ENCODE measurements at regions not wholly inside any gene's neighbourhood (a gene's known extent, or its start where the extent isn't known, plus 50 kb on each side); places are given as distances from the start of the nearest gene placed in this dataset.
"Not testable (repeated sequence)": the region's sequence is repeated elsewhere in the genome, so short reads cannot be mapped to it uniquely, and the experiment has no call there.

GRCh38 chr13:67506407-67506806 lies 276.3 kb upstream of the PCDH9 start:
- no peaks in the 10 kb centered on the region for H3K9me3 ChIP-seq (ENCODE audit: control insufficient read depth, low read length)

GRCh38 chr13:67505376-67505775 lies 275.2 kb upstream of the PCDH9 start:
- Histone ChIP-seq H3K4me1 (ENCODE audit: control insufficient read depth, insufficient read depth, low read length, poor library complexity, severe bottlenecking) (no peaks in the 10 kb centered on the region), H3K27ac (ENCODE audit: low read depth, low read length, severe bottlenecking) (no peak overlapping the region), H3K36me3 (ENCODE audit: control insufficient read depth, insufficient read depth, low read length) (no peaks in the 10 kb centered on the region), H3K4me3 (ENCODE audit: extremely low read depth, insufficient read depth, low read length, poor library complexity, severe bottlenecking) (no peak overlapping the region), H3K9me3 (ENCODE audit: control insufficient read depth, low read length) (no peaks in the 10 kb centered on the region)

More at GRCh38 chr13:67506407-67506806, 276.3 kb upstream of the PCDH9 start:
- Histone ChIP-seq H3K4me3 (ENCODE audit: extremely low read depth, insufficient read depth, low read length, poor library complexity, severe bottlenecking) (no peak overlapping the region), H3K4me1 (ENCODE audit: control insufficient read depth, insufficient read depth, low read length, poor library complexity, severe bottlenecking) (no peaks in the 10 kb centered on the region), H3K27ac (ENCODE audit: low read depth, low read length, severe bottlenecking) (no peak overlapping the region), H3K36me3 (ENCODE audit: control insufficient read depth, insufficient read depth, low read length) (no peaks in the 10 kb centered on the region)

GRCh38 chr13:67498948-67499347 lies 268.8 kb upstream of the PCDH9 start:
- Histone ChIP-seq H3K4me1 (ENCODE audit: control insufficient read depth, insufficient read depth, low read length, poor library complexity, severe bottlenecking) (peaks cover under 1% of the 10 kb centered on the region), H3K9me3 (ENCODE audit: control insufficient read depth, low read length) (no peaks in the 10 kb centered on the region), H3K4me3 (ENCODE audit: extremely low read depth, insufficient read depth, low read length, poor library complexity, severe bottlenecking) (no peak overlapping the region), H3K27ac (ENCODE audit: low read depth, low read length, severe bottlenecking) (no peak overlapping the region), H3K36me3 (ENCODE audit: control insufficient read depth, insufficient read depth, low read length) (no peaks in the 10 kb centered on the region)
- no CpG with 5 or more reads among the region's 3 CpGs for WGBS, 2 experiments (ENCODE audit: insufficient coverage in 2 of 2)

- H3K9me3 ChIP-seq (ENCODE audit: control insufficient read depth, low read length) = no peaks in the 10 kb centered on the region
- WGBS, 2 experiments (ENCODE audit: insufficient coverage in 2 of 2) = no CpG with 5 or more reads among the region's 1 CpG
- H3K36me3 ChIP-seq (ENCODE audit: control insufficient read depth, insufficient read depth, low read length) = no peaks in the 10 kb centered on the region
- no peak overlapping the region for H3K27ac ChIP-seq (ENCODE audit: low read depth, low read length, severe bottlenecking)
- H3K4me3 ChIP-seq (ENCODE audit: extremely low read depth, insufficient read depth, low read length, poor library complexity, severe bottlenecking) = no peak overlapping the region
- peaks cover 6% of the 10 kb centered on the region for H3K4me1 ChIP-seq (ENCODE audit: control insufficient read depth, insufficient read depth, low read length, poor library complexity, severe bottlenecking)
Measured at GRCh38 chr13:67493835-67494234, 263.7 kb upstream of the PCDH9 start.

- H3K36me3 ChIP-seq (ENCODE audit: control insufficient read depth, insufficient read depth, low read length) = no peaks in the 10 kb centered on the region
- H3K9me3 ChIP-seq (ENCODE audit: control insufficient read depth, low read length) = no peaks in the 10 kb centered on the region
- peaks cover 6% of the 10 kb centered on the region for H3K4me1 ChIP-seq (ENCODE audit: control insufficient read depth, insufficient read depth, low read length, poor library complexity, severe bottlenecking)
- no peak overlapping the region for H3K4me3 ChIP-seq (ENCODE audit: extremely low read depth, insufficient read depth, low read length, poor library complexity, severe bottlenecking)
- no peak overlapping the region for H3K27ac ChIP-seq (ENCODE audit: low read depth, low read length, severe bottlenecking)
- 85 to 100% methylated on average over 1 to 2 of the region's 2 CpGs for WGBS, 2 experiments (ENCODE audit: insufficient coverage in 2 of 2)
Measured at GRCh38 chr13:67489016-67489415, 258.9 kb upstream of the PCDH9 start.

- Histone ChIP-seq H3K27ac (ENCODE audit: low read depth, low read length, severe bottlenecking) (no peak overlapping the region), H3K4me3 (ENCODE audit: extremely low read depth, insufficient read depth, low read length, poor library complexity, severe bottlenecking) (no peak overlapping the region), H3K9me3 (ENCODE audit: control insufficient read depth, low read length) (no peaks in the 10 kb centered on the region), H3K36me3 (ENCODE audit: control insufficient read depth, insufficient read depth, low read length) (no peaks in the 10 kb centered on the region), H3K4me1 (ENCODE audit: control insufficient read depth, insufficient read depth, low read length, poor library complexity, severe bottlenecking) (no peaks in the 10 kb centered on the region)
- WGBS, 2 experiments (ENCODE audit: insufficient coverage in 2 of 2) = no CpG with 5 or more reads among the region's 1 CpG
Measured at GRCh38 chr13:67481445-67481844, 251.3 kb upstream of the PCDH9 start.

- Histone ChIP-seq H3K9me3 (ENCODE audit: control insufficient read depth, low read length) (no peaks in the 10 kb centered on the region), H3K4me3 (ENCODE audit: extremely low read depth, insufficient read depth, low read length, poor library complexity, severe bottlenecking) (no peak overlapping the region), H3K36me3 (ENCODE audit: control insufficient read depth, insufficient read depth, low read length) (no peaks in the 10 kb centered on the region), H3K4me1 (ENCODE audit: control insufficient read depth, insufficient read depth, low read length, poor library complexity, severe bottlenecking) (no peaks in the 10 kb centered on the region), H3K27ac (ENCODE audit: low read depth, low read length, severe bottlenecking) (no peak overlapping the region)
- WGBS, 2 experiments (ENCODE audit: insufficient coverage in 2 of 2) = no CpG with 5 or more reads among the region's 3 CpGs
Measured at GRCh38 chr13:67474115-67474514, 244.0 kb upstream of the PCDH9 start.

- no peaks in the 10 kb centered on the region for H3K4me1 ChIP-seq (ENCODE audit: control insufficient read depth, insufficient read depth, low read length, poor library complexity, severe bottlenecking)
- H3K27ac ChIP-seq (ENCODE audit: low read depth, low read length, severe bottlenecking) = no peak overlapping the region
- H3K4me3 ChIP-seq (ENCODE audit: extremely low read depth, insufficient read depth, low read length, poor library complexity, severe bottlenecking) = no peak overlapping the region
- no peaks in the 10 kb centered on the region for H3K36me3 ChIP-seq (ENCODE audit: control insufficient read depth, insufficient read depth, low read length)
- WGBS, 2 experiments (ENCODE audit: insufficient coverage in 2 of 2) = no CpG with 5 or more reads among the region's 3 CpGs
- no peaks in the 10 kb centered on the region for H3K9me3 ChIP-seq (ENCODE audit: control insufficient read depth, low read length)
Measured at GRCh38 chr13:67469623-67470022, 239.5 kb upstream of the PCDH9 start.

- WGBS, 2 experiments (ENCODE audit: insufficient coverage in 2 of 2) = 85 to 86% methylated on average over 7 of the region's 8 CpGs
- no peak overlapping the region for H3K4me3 ChIP-seq (ENCODE audit: extremely low read depth, insufficient read depth, low read length, poor library complexity, severe bottlenecking)
- no peaks in the 10 kb centered on the region for H3K36me3 ChIP-seq (ENCODE audit: control insufficient read depth, insufficient read depth, low read length)
- no peak overlapping the region for H3K27ac ChIP-seq (ENCODE audit: low read depth, low read length, severe bottlenecking)
- no peaks in the 10 kb centered on the region for H3K9me3 ChIP-seq (ENCODE audit: control insufficient read depth, low read length)
- H3K4me1 ChIP-seq (ENCODE audit: control insufficient read depth, insufficient read depth, low read length, poor library complexity, severe bottlenecking) = no peaks in the 10 kb centered on the region
Measured at GRCh38 chr13:67466569-67466968, 236.4 kb upstream of the PCDH9 start.

- H3K36me3 ChIP-seq (ENCODE audit: control insufficient read depth, insufficient read depth, low read length) = no peaks in the 10 kb centered on the region
- H3K27ac ChIP-seq (ENCODE audit: low read depth, low read length, severe bottlenecking) = no peak overlapping the region
- H3K4me3 ChIP-seq (ENCODE audit: extremely low read depth, insufficient read depth, low read length, poor library complexity, severe bottlenecking) = no peak overlapping the region
- H3K9me3 ChIP-seq (ENCODE audit: control insufficient read depth, low read length) = no peaks in the 10 kb centered on the region
- H3K4me1 ChIP-seq (ENCODE audit: control insufficient read depth, insufficient read depth, low read length, poor library complexity, severe bottlenecking) = no peaks in the 10 kb centered on the region
- 100% methylated on average over 2 of the region's 4 CpGs for WGBS, 2 experiments (ENCODE audit: insufficient coverage in 2 of 2)
Measured at GRCh38 chr13:67464154-67464553, 234.0 kb upstream of the PCDH9 start.

GRCh38 chr13:67462098-67462497 lies 232.0 kb upstream of the PCDH9 start:
- Histone ChIP-seq H3K4me1 (ENCODE audit: control insufficient read depth, insufficient read depth, low read length, poor library complexity, severe bottlenecking) (no peaks in the 10 kb centered on the region), H3K4me3 (ENCODE audit: extremely low read depth, insufficient read depth, low read length, poor library complexity, severe bottlenecking) (no peak overlapping the region), H3K9me3 (ENCODE audit: control insufficient read depth, low read length) (no peaks in the 10 kb centered on the region), H3K27ac (ENCODE audit: low read depth, low read length, severe bottlenecking) (no peak overlapping the region), H3K36me3 (ENCODE audit: control insufficient read depth, insufficient read depth, low read length) (no peaks in the 10 kb centered on the region)
- WGBS, 2 experiments (ENCODE audit: insufficient coverage in 2 of 2) = no CpG with 5 or more reads among the region's 1 CpG

GRCh38 chr13:67452526-67452925 lies 222.4 kb upstream of the PCDH9 start:
- WGBS, 2 experiments (ENCODE audit: insufficient coverage in 2 of 2) = 84 to 90% methylated on average over 5 to 8 of the region's 8 CpGs

More at GRCh38 chr13:67452526-67452925, 222.4 kb upstream of the PCDH9 start:
- not testable (repeated sequence) for H3K4me1 ChIP-seq (ENCODE audit: control insufficient read depth, insufficient read depth, low read length, poor library complexity, severe bottlenecking); H3K27ac ChIP-seq (ENCODE audit: low read depth, low read length, severe bottlenecking); H3K4me3 ChIP-seq (ENCODE audit: extremely low read depth, insufficient read depth, low read length, poor library complexity, severe bottlenecking); H3K9me3 ChIP-seq (ENCODE audit: control insufficient read depth, low read length); H3K36me3 ChIP-seq (ENCODE audit: control insufficient read depth, insufficient read depth, low read length)

Data from mesodermal cell (in vitro differentiated cells).